HG03457 (cell line): ENCODE measurements at regions not wholly inside any gene's neighbourhood (a gene's known extent, or its start where the extent isn't known, plus 50 kb on each side); places are given as distances from the start of the nearest gene placed in this dataset.

Experiments used
- ATAC-seq: cut with Tn5 transposase; IDR thresholded peaks from one replicate; pipeline ENCODE4 v1.9.1; 2021; ENCODE audit warnings: moderate number of reproducible peaks; ENCODE audit not compliant: unreplicated experiment

- no peak for ATAC-seq
Observed at GRCh38 chr20:21901470-21902275, 196.2 kb downstream of the PAX1 start.

GRCh38 chr20:21900431-21900830 lies 195.0 kb downstream of the PAX1 start:
- ATAC-seq: no peak

GRCh38 chr20:21874921-21875320 lies 169.5 kb downstream of the PAX1 start:
- ATAC-seq: no peak

- ATAC-seq: no peak
Observed at GRCh38 chr20:21874127-21874526, 168.7 kb downstream of the PAX1 start.

GRCh38 chr20:21873291-21873690 lies 167.8 kb downstream of the PAX1 start:
- no peak for ATAC-seq

GRCh38 chr20:21867811-21868210 lies 162.3 kb downstream of the PAX1 start:
- no peak for ATAC-seq

GRCh38 chr20:21867353-21867752 lies 161.9 kb downstream of the PAX1 start:
- ATAC-seq: no peak

- ATAC-seq: no peak
Observed at GRCh38 chr20:21862956-21863355, 157.5 kb downstream of the PAX1 start.

- no peak for ATAC-seq
Observed at GRCh38 chr20:21862259-21862946, 156.9 kb downstream of the PAX1 start.

- ATAC-seq: no peak
Observed at GRCh38 chr20:21840991-21841390, 135.5 kb downstream of the PAX1 start.

- no peak for ATAC-seq
Observed at GRCh38 chr20:21839982-21840381, 134.5 kb downstream of the PAX1 start.

GRCh38 chr20:21836346-21836745 lies 130.9 kb downstream of the PAX1 start:
- ATAC-seq: no peak

- ATAC-seq: no peak
Observed at GRCh38 chr20:21835042-21835441, 129.6 kb downstream of the PAX1 start.

- ATAC-seq: no peak
Observed at GRCh38 chr20:21832442-21833385, 127.2 kb downstream of the PAX1 start.

- ATAC-seq: no peak
Observed at GRCh38 chr20:21826976-21827375, 121.5 kb downstream of the PAX1 start.

GRCh38 chr20:21821358-21821757 lies 115.9 kb downstream of the PAX1 start:
- ATAC-seq: no peak

- no peak for ATAC-seq
Observed at GRCh38 chr20:21820688-21821087, 115.2 kb downstream of the PAX1 start.

- no peak for ATAC-seq
Observed at GRCh38 chr20:21820045-21820444, 114.6 kb downstream of the PAX1 start.

- ATAC-seq: no peak
Observed at GRCh38 chr20:21812379-21812778, 106.9 kb downstream of the PAX1 start.

- no peak for ATAC-seq
Observed at GRCh38 chr20:21809961-21810523, 104.6 kb downstream of the PAX1 start.
